GM18502 (cell line): ENCODE measurements at regions not wholly inside any gene's neighbourhood (a gene's known extent, or its start where the extent isn't known, plus 50 kb on each side); places are given as distances from the start of the nearest gene placed in this dataset.

Experiments
- ATAC-seq: cut with Tn5 transposase; IDR thresholded peaks from one replicate; pipeline ENCODE4 v1.9.1; 2021; ENCODE audit warnings: mild to moderate bottlenecking; ENCODE audit not compliant: unreplicated experiment, poor library complexity

- no peak for ATAC-seq
Observed at GRCh38 chr9:7901621-7902020, 102.0 kb upstream of the DMAC1 start.

GRCh38 chr9:7900541-7900940, 101.0 kb upstream of the DMAC1 start:
- no peak for ATAC-seq

- no peak for ATAC-seq
Observed at GRCh38 chr9:7899753-7900152, 100.2 kb upstream of the DMAC1 start.

- ATAC-seq, result no peak
Observed at GRCh38 chr9:7894231-7894630, 94.7 kb upstream of the DMAC1 start.

GRCh38 chr9:7892975-7893374, 93.4 kb upstream of the DMAC1 start:
- no peak for ATAC-seq

- no peak for ATAC-seq
Observed at GRCh38 chr9:7879551-7880245, 80.1 kb upstream of the DMAC1 start.

GRCh38 chr9:7871977-7872730, 72.6 kb upstream of the DMAC1 start:
- no peak for ATAC-seq

- ATAC-seq, result no peak
Observed at GRCh38 chr9:7869340-7869739, 69.8 kb upstream of the DMAC1 start.

GRCh38 chr9:7862170-7862569, 62.6 kb upstream of the DMAC1 start:
- no peak for ATAC-seq

GRCh38 chr9:7861086-7861485, 61.5 kb upstream of the DMAC1 start:
- no peak for ATAC-seq

GRCh38 chr9:7860335-7860709, 60.7 kb upstream of the DMAC1 start:
- ATAC-seq, result no peak

GRCh38 chr9:7859701-7860334, 60.2 kb upstream of the DMAC1 start:
- no peak for ATAC-seq

GRCh38 chr9:7858166-7858565, 58.6 kb upstream of the DMAC1 start:
- no peak for ATAC-seq

GRCh38 chr9:7854763-7855162, 55.2 kb upstream of the DMAC1 start:
- no peak for ATAC-seq
